Brain microvascular endothelial cell (primary cell): ENCODE measurements at regions not wholly inside any gene's neighbourhood (a gene's known extent, or its start where the extent isn't known, plus 50 kb on each side); places are given as distances from the start of the nearest gene placed in this dataset.
"Not testable (repeated sequence)": the region's sequence is repeated elsewhere in the genome, so short reads cannot be mapped to it uniquely, and the experiment has no call there.

ENCODE experiments used
- DNase-seq: peaks from one replicate; pipeline ENCODE4 v3.0.0-alpha.2; 2020
- H3K27ac ChIP-seq: fragments of 250-450 bp; sonication (Bioruptor Pico); 2 replicates; pipeline ENCODE4 v1.5.1; 2020; ENCODE audit warnings: mild to moderate bottlenecking, moderate library complexity
- H3K27me3 ChIP-seq: fragments of 250-450 bp; sonication (Bioruptor Pico); replicated peaks from 2 replicates; pipeline ENCODE4 v1.5.1; 2020; ENCODE audit warnings: mild to moderate bottlenecking
- H3K36me3 ChIP-seq: fragments of 250-450 bp; sonication (Bioruptor Pico); replicated peaks from 2 replicates; pipeline ENCODE4 v1.5.1; 2020; ENCODE audit warnings: mild to moderate bottlenecking
- H3K4me3 ChIP-seq: 2 replicates; pipeline ENCODE4 v1.5.1; 2011; ENCODE audit warnings: low read depth, mild to moderate bottlenecking, control low read depth, low read length, moderate library complexity
- CTCF ChIP-seq: IDR thresholded peaks from 2 replicates; pipeline ENCODE4 v1.5.1; 2011; ENCODE audit warnings: low read depth, mild to moderate bottlenecking, moderate library complexity, low read length, control low read depth, inconsistent platforms; ENCODE audit errors: missing control alignments
- in situ Hi-C: cut with HindIII; loops from 2 replicates; pipeline ENCODE4 v1.10.0; 2017; ENCODE audit warnings: low sequenced_read_pairs, low pct_ligation_motif_present

DNA sequence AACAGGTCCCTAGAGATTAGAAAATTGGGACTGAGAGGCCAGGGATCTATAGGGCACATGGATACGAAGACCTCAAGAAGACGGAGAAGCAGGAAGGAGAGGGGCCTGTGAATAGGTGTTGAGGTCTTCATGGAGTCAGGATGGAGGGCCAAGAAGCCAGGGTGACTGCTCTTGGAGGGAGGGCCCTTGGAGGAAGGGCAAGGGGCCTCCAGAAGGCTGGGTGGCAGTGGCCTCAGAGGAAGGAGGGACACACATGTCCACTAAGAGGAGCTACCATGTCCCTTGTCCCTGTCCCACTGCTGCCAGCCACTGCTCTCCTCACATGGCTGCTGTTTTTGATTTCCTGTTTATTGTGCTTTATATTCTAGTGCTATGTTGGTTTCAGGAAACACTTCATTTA is 589.5 kb upstream of the B3GAT1 start:
- no peak for TF ChIP-seq CTCF
- H3K4me3 ChIP-seq, result no peak overlapping the region
- H3K27me3 ChIP-seq, result no peaks in the 10 kb centered on the region
- in situ Hi-C loops, result no loop called here
- H3K27ac ChIP-seq, result no peak overlapping the region
- DNase-seq, result no peak
- no peaks in the 10 kb centered on the region for H3K36me3 ChIP-seq

GRCh38 chr11:135001065-135001464 is 589.0 kb upstream of the B3GAT1 start:
- DNase-seq, H3K27ac ChIP-seq, H3K4me3 ChIP-seq, H3K27me3 ChIP-seq, in situ Hi-C loops, H3K36me3 ChIP-seq: not testable (repeated sequence)

- no peak for TF ChIP-seq CTCF
- Histone ChIP-seq H3K27me3 (no peaks in the 10 kb centered on the region), H3K4me3 (no peak overlapping the region), H3K27ac (no peak overlapping the region), H3K36me3 (no peaks in the 10 kb centered on the region)
- in situ Hi-C loops, result no loop called here
- DNase-seq, result no peak
Observed at GRCh38 chr11:134999590-134999989, 587.5 kb upstream of the B3GAT1 start.

GRCh38 chr11:134997652-134998320 is 585.7 kb upstream of the B3GAT1 start:
- no peak for TF ChIP-seq CTCF
- in situ Hi-C loops, result no loop called here
- Histone ChIP-seq H3K27ac (no peak overlapping the region), H3K27me3 (no peaks in the 10 kb centered on the region), H3K36me3 (no peaks in the 10 kb centered on the region), H3K4me3 (no peak overlapping the region)
- no peak for DNase-seq

GRCh38 chr11:134995741-134996140 is 583.7 kb upstream of the B3GAT1 start:
- no peak for TF ChIP-seq CTCF
- H3K36me3 ChIP-seq, result no peaks in the 10 kb centered on the region
- H3K27ac ChIP-seq, result no peak overlapping the region
- in situ Hi-C loops, result no loop called here
- no peaks in the 10 kb centered on the region for H3K27me3 ChIP-seq
- H3K4me3 ChIP-seq, result no peak overlapping the region
- DNase-seq, result no peak

- in situ Hi-C loops, result no loop called here
- TF ChIP-seq CTCF, result no peak
- no peak overlapping the region for H3K27ac ChIP-seq
Observed at GRCh38 chr11:134994431-134994830, 582.4 kb upstream of the B3GAT1 start.

More at GRCh38 chr11:134994431-134994830, 582.4 kb upstream of the B3GAT1 start:
- H3K4me3 ChIP-seq, result no peak overlapping the region
- no peaks in the 10 kb centered on the region for H3K27me3 ChIP-seq
- DNase-seq, result no peak
- H3K36me3 ChIP-seq, result no peaks in the 10 kb centered on the region
